Endothelial cell of umbilical vein (primary cell): ENCODE measurements at regions not wholly inside any gene's neighbourhood (a gene's known extent, or its start where the extent isn't known, plus 50 kb on each side); places are given as distances from the start of the nearest gene placed in this dataset.

Source experiments
- EZH2 ChIP-seq: IDR thresholded peaks from 2 replicates; pipeline ENCODE4 v1.6.1; 2012; ENCODE audit warnings: borderline replicate concordance, low read depth, mild to moderate bottlenecking, moderate library complexity, low read length, inconsistent platforms; ENCODE audit not compliant: severe bottlenecking
- MAX ChIP-seq: IDR thresholded peaks from 2 replicates; pipeline ENCODE4 v1.6.1; 2011; ENCODE audit not compliant: insufficient read depth, insufficient read length
- POLR2A ChIP-seq: IDR thresholded peaks from 2 replicates; pipeline ENCODE4 v1.6.1; 2012; ENCODE audit warnings: low read depth, mild to moderate bottlenecking, control low read depth, low read length
- POLR2AphosphoS5 ChIP-seq: IDR thresholded peaks from 2 replicates; pipeline ENCODE4 v1.6.1; 2012; ENCODE audit warnings: low read depth, mild to moderate bottlenecking, control low read depth, low read length, moderate library complexity; ENCODE audit not compliant: insufficient read depth
- TF ChIP-seq, protein P1 (sequence below), 2 donors: IDR thresholded peaks; 1 replicate in 1 of 2; 2 replicates in 1 of 2; pipeline ENCODE4 v1.5.1; 2011; ENCODE audit warnings: low read length in 2 of 2, mild to moderate bottlenecking in 2 of 2, moderate library complexity in 2 of 2, control low read depth in 1 of 2, inconsistent platforms in 1 of 2, low read depth in 1 of 2; ENCODE audit not compliant: insufficient read depth in 1 of 2; ENCODE audit errors: extremely low read depth in 1 of 2

DNA sequence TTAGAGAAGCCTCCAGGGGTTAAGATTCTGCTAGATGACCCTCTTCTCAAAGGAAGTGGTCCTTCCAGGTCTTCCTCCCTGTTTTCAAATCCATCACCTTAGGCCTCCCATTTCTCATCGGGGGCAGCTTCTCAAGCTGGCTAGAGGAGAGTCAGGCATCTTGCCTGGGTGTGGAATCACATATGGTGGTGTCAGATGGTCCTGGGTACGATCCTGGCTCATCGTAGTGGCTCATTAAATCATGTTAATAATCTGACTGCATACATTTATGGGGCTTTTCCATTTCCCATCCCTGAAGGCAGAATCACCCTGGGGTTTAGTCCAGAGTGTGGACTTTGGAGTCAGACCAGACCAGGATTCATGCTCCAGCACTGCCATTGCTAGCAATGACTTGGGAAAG is 132.6 kb downstream of the RPS24 start:
- no peak for TF ChIP-seq MAX
- TF ChIP-seq, protein P1, sequence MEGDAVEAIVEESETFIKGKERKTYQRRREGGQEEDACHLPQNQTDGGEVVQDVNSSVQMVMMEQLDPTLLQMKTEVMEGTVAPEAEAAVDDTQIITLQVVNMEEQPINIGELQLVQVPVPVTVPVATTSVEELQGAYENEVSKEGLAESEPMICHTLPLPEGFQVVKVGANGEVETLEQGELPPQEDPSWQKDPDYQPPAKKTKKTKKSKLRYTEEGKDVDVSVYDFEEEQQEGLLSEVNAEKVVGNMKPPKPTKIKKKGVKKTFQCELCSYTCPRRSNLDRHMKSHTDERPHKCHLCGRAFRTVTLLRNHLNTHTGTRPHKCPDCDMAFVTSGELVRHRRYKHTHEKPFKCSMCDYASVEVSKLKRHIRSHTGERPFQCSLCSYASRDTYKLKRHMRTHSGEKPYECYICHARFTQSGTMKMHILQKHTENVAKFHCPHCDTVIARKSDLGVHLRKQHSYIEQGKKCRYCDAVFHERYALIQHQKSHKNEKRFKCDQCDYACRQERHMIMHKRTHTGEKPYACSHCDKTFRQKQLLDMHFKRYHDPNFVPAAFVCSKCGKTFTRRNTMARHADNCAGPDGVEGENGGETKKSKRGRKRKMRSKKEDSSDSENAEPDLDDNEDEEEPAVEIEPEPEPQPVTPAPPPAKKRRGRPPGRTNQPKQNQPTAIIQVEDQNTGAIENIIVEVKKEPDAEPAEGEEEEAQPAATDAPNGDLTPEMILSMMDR (IDR thresholded peaks at IDR 0.05; ENCODE audit: extremely low read depth in 1 of 2, insufficient read depth in 1 of 2, low read depth in 1 of 2, low read length in 2 of 2): no peak
- no peak for TF ChIP-seq EZH2
- no peak for TF ChIP-seq POLR2AphosphoS5
- no peak for TF ChIP-seq POLR2A
